Raji (cell line): ENCODE measurements at regions not wholly inside any gene's neighbourhood (a gene's known extent, or its start where the extent isn't known, plus 50 kb on each side); places are given as distances from the start of the nearest gene placed in this dataset.

Source experiments
- POLR2A ChIP-seq: IDR thresholded peaks from 2 replicates; pipeline ENCODE4 v1.6.1; 2011; ENCODE audit warnings: low read depth, low read length, control low read depth; ENCODE audit not compliant: insufficient read depth

GRCh38 chr17:45628019-45628418 is 137.5 kb upstream of the PLEKHM1 start:
- TF ChIP-seq POLR2A = no peak

DNA sequence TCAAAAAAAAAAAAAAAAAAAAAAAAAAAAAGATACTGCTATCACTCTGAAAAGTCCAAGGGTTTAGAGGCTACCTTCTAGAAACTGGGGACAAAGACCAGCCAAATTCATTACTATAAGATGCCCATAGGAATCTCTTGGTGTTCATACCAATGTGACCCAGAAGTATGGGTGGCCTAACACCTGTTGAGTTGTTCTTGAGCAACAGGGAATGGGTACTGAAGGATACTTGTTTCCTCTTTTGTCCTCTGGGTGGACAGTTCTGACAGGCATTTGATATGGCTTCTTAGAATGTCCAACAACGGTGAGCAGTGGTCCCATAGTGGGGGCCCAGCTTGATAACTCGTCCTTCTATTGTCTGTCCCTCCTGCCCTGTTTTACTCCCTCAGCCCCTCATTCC is 141.4 kb upstream of the PLEKHM1 start:
- TF ChIP-seq POLR2A = no peak

DNA sequence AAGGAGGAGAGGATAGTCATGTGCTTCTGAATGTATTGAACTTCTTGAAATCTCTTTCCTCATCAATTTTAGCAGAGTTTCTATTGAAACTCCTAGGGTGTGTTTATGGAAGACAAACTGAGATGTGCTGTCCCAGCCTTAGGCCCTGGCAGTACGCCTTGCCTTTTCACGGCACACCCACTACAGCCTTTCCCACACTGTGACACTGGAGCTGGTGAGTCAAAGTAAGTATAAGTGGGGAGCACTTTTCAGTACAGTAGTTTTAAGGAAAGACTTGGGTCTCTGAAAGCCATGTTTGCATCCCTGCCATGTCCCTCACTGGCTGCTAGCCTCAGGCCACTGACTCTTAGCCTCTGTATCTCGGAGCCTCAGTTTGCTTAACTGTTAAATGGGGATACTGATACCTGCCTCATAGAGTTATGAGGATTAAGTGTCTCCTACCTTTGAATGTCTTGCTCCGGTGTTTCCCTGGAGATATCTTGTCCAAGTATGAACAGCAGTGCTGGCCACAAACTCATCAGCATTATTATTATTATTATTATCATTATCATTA is 144.7 kb upstream of the CRHR1 start:
- TF ChIP-seq POLR2A = no peak

GRCh38 chr17:45640141-45640850 is 143.8 kb upstream of the CRHR1 start:
- TF ChIP-seq POLR2A = no peak

DNA sequence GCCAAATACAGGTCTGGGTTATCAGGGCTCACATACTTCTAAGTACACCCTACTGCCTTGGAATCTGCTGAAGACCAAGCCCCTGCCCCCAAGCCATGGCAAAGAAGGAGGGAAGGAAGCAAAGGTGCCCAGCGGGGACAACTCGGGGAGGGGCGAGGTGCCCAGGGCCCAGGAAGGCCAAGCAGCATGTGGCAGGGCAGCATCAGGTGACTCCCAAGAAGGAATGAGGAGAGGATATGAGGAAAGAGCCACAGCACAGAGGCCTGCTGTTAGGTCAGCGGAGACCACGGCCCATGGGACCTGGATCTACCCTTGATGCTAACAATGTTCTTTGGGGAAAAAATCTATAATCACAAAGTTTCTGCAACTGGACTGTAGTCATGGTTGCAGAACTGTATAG is 142.6 kb upstream of the CRHR1 start:
- TF ChIP-seq POLR2A = no peak

DNA sequence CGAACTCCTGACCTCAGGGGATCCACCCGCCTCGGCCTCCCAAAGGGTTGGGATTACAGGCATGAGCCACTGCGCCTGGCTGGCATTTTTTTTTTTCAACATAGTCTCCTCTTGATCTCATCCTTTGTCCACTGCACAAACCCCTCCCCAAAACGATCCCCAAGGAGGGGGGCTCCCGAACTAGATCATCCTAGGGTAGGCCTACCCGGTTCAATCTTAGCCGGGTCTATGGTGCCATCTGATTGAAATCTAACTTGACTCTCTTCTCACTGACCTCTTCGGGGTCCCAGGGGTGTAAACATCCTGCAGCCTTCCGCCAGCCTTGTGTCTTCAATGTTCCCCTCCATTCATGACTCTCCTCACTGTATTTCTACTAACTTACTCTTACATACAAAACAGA is 140.5 kb upstream of the CRHR1 start:
- TF ChIP-seq POLR2A = no peak

GRCh38 chr17:45645330-45645729 is 138.8 kb upstream of the CRHR1 start:
- no peak for TF ChIP-seq POLR2A

DNA sequence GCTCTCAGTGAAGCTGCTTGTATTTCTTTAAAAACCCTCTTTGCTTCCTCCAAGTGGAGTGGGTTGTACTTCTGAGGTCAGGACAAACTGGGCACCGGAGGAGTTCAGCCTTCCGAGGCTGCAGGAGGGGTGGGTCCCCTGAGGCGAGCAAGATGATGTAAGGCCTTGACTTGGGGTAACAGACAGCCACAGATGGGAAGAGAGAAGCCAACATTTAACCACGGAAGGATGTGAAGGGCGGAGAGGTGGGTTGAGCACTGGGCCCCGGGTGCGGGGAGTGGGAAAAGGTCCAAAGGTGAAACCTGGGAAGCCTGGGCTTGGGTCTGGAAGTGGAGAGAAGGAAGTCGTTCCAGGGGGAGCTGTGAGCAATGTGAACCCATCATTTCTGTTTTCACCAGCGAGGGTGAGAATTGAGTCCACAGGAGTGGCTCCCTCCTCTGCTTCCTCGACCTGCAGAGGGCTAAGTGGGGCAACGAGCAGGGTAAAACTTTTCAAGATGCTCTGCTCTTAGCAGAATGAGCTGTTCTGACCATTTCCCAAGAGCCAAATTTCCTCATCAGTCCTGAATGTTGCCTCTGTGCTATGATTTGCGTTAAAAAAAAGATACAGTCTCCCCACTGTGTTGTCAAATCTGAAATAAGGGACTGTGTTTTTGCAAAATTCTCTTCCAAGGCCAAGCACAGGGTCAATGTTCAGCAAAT is 137.7 kb upstream of the CRHR1 start:
- TF ChIP-seq POLR2A = no peak

DNA sequence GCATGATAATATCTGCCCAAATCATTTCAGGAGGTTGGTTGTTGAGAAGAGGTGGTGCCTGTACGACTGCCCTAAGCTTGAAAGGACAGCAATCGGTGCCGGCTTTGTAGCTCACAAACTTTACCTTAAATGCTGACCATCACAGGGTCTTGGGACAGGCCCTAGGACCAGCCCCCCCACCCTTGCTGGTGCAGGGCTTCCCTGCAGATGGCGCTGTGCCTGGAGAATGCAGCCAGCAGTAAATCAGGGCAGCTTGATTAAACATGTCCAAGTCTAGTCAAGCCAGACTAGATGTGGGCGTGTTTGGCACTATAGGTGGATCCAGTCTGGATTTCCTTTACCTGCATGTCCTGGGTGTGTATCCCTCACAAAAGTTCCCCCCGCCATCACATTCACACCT is 135.5 kb upstream of the CRHR1 start:
- no peak for TF ChIP-seq POLR2A

- TF ChIP-seq POLR2A = no peak
Observed at GRCh38 chr17:45649796-45650195, 134.3 kb upstream of the CRHR1 start.

GRCh38 chr17:45650561-45650960 is 133.6 kb upstream of the CRHR1 start:
- TF ChIP-seq POLR2A = no peak

DNA sequence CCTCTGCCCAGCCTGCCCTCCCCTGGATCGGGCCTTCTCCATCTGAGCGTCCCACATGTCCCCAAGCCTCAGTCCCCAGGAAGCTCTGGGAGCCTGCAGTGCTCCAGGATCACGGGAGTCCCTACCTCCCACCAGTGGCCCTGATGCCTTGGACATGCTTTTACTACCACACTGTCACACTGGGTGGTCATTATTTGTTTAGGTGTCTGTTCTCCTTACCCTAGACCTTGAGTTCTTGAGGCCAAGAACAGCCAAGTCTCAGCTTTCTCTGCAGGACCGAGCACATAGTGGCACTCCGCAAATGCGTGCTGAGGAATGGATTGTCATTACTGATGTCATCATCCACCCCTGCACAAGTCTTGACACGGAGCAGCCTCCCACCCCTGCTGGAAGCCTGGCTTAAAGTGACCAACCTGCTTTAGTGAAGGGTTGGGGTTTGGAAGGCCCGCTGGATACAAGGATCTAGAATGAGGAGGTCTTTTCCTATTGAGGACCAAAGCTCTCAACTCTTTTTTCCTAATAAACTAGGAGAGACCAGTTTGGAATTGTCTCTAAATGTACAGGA is 132.9 kb upstream of the CRHR1 start:
- no peak for TF ChIP-seq POLR2A

- no peak for TF ChIP-seq POLR2A
Observed at GRCh38 chr17:45653616-45654015, 130.5 kb upstream of the CRHR1 start.

DNA sequence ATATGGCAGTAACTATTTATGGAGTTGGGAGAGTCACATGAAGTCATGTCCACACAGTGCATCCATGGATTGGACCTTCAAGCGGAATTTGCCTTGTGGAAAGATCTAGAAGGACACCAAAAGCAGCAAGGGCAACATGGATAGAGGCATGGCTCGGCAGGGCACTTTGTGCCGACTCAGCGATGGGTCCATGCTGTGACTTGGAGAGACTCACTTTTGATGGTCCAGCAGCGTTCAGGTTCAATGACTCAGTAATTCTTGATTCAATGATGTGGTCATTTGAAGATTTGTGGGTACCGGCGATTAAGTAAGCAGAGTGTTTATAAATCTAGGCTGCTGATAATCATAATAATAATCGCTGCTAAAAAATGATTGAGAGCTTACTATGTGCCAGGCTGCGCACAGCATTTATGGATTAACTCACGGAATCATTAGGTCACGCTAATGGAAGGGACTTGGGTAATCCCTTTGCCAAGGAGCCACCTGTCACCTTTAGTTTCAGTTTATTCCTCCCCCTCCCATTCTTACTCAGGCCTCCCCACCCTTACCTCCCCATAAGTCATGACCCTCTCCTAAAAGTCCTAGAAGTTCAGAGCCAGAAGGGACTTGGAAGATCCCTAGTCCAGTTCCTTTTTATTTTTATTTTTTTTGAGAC is 127.5 kb upstream of the CRHR1 start:
- TF ChIP-seq POLR2A = no peak

- no peak for TF ChIP-seq POLR2A
Observed at GRCh38 chr17:45660474-45660873, 123.6 kb upstream of the CRHR1 start.

GRCh38 chr17:45662432-45662831 is 121.7 kb upstream of the CRHR1 start:
- TF ChIP-seq POLR2A = no peak
